CD4-positive, alpha-beta T cell treated with Interleukin-10 for 1 hour (primary cell): ENCODE measurements at regions not wholly inside any gene's neighbourhood (a gene's known extent, or its start where the extent isn't known, plus 50 kb on each side); places are given as distances from the start of the nearest gene placed in this dataset.

ENCODE experiments used
- DNase-seq: peaks from one replicate; pipeline ENCODE4 v3.0.0-alpha.2; 2020

- no peak for DNase-seq
Measured at GRCh38 chr6:147046141-147046877, 157.9 kb upstream of the STXBP5 start.

DNA sequence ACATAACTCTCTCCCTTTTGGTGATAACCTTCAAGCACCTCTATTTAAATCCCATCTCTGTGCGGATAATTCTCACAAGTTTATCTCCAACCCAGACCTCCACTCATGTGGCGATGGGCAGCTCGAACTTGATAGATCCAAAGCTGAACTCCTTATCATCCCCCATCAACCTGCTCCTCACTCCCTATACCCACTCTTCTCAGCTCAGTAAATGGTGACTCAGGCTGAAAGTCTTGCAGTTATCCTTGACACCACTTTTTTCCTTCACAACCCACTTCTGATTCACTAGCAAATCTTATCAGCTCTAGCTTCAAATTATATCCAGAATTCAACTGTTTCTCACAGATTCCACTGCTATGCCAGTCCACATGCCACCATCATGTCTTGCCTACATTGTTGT, 155.3 kb upstream of the STXBP5 start:
- no peak for DNase-seq

GRCh38 chr6:147053311-147053921, 150.8 kb upstream of the STXBP5 start:
- no peak for DNase-seq

DNA sequence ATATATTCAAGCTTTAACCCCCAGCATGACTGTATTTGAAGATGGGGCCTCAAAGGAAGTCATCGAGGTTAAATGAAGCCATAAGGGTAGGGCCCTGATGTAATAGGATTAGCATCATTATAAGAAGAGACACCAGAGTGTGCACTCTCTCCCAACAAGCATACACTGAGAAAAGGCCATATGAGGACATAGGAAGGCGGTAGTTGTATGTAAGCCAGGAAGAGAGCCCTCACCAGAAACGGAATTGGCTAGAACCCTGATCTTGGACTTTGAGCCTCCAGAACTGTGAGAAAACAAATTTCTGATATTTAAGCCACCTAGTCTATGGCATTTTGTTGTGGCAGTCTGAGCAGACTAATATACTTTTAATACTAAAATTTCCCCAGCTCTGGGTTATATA, 150.1 kb upstream of the STXBP5 start:
- DNase-seq = no peak

- no peak for DNase-seq
Measured at GRCh38 chr6:147054871-147055270, 149.3 kb upstream of the STXBP5 start.

DNA sequence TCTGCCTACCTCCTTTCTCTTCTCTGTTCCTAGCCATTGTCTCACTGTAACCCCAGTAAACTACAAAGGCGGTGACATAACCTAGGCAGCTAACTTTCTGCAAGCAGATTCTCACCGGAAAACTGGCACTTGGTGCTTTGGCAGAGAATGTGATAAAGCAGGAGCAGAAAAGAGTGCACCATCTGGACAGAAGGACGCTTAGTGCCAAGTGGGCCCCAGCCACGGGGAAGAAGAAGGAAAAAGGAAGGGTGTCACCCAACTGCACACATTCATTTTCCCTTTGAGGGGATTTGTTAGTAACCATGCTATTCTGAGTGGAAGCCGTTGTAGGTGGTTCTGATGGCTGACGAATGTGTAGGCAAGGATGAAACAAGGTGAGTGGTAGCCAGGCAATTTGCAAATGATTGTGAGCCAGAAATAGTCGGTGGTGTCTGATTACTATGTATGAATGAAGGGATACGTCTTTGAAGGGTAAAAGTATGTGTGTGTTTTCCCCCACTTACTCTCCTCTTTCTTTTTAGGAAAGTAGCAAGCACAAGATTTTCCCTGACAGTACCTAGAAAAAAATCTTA, 148.3 kb upstream of the STXBP5 start:
- DNase-seq = no peak

DNA sequence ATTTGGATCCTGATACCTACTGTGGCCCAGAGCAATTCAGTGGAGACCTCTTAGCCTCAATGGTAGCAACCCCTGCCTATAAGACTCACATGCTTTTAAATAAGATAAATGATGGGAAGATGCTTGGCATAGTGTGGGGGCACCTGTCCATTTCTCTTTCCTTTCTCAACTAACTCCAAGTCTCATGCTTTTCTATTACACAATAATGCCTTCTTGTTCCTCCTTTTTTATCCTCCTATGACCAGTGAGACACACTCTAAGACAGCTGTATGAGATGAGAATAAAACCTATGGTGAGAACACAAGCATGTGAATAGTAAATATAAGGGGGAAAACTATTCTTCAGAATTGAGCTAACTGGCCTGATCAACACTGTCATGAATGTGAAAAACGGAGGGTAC, 147.0 kb upstream of the STXBP5 start:
- no peak for DNase-seq

DNA sequence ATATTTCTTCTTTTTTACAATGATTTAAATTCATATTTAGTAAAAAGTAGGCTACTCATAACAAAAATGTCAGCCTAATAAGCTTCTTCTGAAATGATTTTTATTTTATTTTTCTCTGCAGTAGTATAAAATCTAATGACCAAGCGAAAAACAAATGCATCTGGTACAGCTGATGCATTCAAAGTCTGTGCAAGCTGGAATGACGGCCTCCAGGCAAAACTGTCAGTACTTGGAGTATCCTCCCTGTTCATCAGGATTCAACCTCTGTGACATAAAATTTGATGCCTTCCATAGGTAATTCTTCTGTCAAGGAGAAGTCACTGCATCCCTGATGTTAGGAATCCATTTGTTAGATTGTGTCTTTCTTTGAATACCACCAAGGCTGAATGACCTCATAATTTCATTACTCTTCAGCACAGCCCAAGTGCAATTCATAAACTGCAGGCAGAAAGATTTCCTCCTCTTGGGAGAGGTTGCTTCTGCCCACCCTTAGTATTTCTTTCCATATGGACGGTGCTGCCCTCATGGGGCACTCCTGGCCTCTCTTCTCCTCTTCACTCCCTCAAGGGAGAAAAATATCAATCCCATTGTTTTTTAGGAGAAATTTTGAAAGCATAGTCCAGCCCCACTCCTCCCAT, 146.4 kb upstream of the STXBP5 start:
- no peak for DNase-seq

DNA sequence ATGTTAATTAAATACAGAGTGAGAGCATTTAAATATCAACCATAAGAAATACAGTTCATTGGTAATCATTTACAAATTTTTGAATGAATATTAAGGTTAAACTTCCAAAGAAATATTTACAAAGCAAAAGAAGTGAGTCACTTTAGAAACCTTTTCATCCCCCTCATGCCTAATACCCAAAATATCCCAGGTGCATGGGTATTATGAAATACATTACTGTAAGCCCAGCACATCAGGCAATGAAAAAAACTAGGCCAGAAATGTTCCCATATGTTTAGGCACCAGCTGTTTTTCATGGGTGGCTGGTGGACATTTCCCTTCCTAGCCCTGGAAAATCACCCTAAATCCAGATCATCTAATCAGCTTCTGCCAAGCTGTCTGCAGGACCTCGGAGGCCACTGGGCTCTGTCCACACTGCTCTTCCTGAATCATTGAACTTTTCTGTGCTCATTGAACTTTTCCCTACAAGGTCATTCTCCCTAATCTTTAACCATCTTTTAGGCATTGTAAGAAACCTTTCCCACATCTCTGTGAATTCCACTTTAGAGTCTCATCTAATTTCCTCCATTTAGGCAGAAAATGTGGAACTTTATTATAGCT, 145.3 kb upstream of the STXBP5 start:
- DNase-seq = no peak

DNA sequence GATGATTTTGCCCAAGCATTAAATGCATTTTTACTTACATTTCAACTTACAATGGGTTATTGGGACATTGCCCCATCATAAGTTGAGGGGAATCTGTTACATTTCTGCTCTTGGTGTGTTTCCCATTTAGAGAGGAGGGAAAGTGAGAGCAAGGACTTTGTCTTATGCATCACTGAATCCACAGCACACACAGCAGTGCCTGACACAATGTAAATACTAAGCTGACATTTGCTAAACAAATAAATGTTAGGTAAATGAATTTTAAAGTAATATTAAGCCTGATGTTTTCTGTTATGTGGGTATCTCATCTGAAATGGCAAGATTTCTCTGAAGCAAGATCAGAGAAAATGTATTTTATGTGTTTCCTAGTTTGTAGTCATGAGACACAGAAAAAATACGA, 143.6 kb upstream of the STXBP5 start:
- no peak for DNase-seq

GRCh38 chr6:147061252-147061651, 143.0 kb upstream of the STXBP5 start:
- no peak for DNase-seq

DNA sequence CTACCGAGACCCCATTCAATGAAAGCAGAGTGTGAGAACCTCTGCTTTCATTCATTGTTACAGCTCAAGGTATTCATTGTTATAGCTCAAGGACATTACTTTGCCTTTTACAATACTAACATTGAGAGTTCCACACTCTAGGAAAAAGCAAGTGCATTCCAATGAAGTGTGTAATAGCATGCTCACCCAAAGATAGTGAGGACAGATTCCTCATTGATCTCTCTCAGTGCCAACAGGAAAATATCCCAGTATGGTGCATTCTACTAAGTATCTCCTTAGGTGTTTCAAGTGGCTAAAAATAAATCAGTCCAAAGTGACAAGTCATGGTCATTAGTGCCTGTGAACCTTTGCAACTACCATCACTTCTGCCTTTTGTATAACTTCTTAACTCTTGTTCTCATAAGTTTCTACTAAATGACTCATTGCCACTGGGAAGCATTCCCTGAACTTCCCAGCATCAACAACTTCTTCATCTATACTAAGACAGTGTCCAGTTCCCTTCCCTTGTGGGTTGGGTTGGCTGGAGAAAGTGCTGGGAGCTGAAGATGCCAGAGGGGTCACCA, 140.7 kb upstream of the STXBP5 start:
- DNase-seq = no peak

DNA sequence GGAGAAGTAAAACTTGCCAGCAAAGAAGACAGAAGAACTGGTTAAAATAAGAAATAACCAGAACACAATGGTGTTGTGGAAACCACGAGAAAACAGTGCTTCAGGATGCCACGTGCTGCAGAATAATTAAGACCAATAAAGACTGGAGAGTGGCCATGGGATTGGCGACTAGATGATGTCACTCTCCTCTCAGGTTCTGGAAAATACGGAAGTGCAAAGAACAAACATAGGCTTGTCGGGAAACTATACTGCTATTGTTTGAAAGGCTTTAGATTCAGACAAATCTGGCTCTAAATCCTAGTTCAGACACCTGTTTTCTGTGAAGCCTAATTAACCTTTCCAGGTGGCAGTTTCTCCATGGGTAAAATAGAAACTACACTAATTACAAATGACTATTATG, 138.4 kb upstream of the STXBP5 start:
- no peak for DNase-seq

- DNase-seq = no peak
Measured at GRCh38 chr6:147067184-147067583, 137.0 kb upstream of the STXBP5 start.

- no peak for DNase-seq
Measured at GRCh38 chr6:147071776-147072175, 132.4 kb upstream of the STXBP5 start.

GRCh38 chr6:147075381-147075780, 128.8 kb upstream of the STXBP5 start:
- DNase-seq = no peak

- DNase-seq = no peak
Measured at GRCh38 chr6:147077251-147077650, 127.0 kb upstream of the STXBP5 start.

GRCh38 chr6:147078106-147078505, 126.1 kb upstream of the STXBP5 start:
- DNase-seq = no peak

DNA sequence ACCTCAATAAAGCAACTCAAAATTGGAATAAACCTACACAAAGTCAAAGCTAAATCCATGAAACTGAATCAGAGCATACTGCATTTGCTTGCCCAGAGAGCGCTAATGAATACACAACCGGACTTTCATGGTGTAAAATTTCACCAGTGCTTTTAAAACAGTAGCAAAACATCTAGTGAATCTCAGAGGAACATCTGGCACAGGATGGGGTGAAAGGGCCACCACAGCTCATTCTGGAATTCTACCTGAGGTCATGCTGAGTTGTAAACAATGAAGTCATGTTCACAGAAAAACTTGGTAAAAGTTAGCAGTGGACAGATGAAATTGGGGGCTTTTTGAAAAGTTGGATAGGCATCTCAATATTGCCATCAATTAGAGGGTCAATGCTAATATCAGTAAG, 125.6 kb upstream of the STXBP5 start:
- no peak for DNase-seq

DNA sequence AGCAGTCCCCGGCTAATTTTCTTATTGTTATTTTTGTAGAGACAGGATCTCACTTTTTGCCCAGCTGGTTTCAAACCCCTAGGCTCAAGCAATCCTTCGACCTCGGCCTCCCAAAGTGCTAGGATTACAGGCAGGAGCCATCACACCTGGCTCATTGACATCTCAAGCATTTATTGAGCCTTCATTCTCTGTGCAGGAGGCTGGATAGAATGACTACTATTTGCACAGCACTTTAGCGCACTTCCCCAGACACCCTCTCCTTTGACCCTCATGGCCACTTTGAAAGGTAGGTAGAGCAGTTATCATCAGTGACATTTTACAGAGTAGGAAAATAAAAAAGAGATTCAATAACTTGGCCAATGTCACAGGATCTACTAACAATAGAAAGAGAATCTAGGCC, 124.0 kb upstream of the STXBP5 start:
- DNase-seq = no peak

DNA sequence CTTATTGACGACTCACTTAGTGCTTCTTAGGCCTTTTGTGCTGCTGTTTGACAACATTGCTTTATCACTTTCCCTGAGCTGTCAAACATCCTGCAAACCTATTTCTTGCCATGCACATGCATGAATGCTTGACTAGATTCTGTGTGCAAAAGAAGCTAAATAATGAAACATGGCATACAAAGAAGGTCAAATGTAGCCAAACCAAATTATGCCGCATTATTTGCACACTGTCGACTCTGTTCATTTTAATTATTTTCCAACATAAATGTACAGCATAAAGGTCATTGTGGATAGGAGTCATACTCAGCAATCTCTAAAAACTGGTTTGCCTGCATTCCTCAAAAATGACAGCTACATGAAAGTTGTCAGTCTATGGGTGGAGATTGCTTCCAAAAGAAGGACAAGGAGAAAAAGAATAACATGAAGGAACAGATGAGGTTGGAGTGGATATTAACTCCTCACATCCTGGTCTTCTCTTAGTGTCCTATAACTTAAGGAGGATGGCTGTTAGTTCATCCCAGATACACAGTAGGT, 123.1 kb upstream of the STXBP5 start:
- DNase-seq = no peak

- no peak for DNase-seq
Measured at GRCh38 chr6:147087641-147088040, 116.6 kb upstream of the STXBP5 start.

GRCh38 chr6:147088861-147089260, 115.4 kb upstream of the STXBP5 start:
- no peak for DNase-seq
